OCI-LY7 (cell line): ENCODE measurements at regions not wholly inside any gene's neighbourhood (a gene's known extent, or its start where the extent isn't known, plus 50 kb on each side); places are given as distances from the start of the nearest gene placed in this dataset.

Experiments
- CTCF ChIP-seq: fragments of 200-600 bp; sonication (generic); conservative IDR thresholded peaks from 2 replicates; pipeline ENCODE4 v1.5.1; 2014; ENCODE audit warnings: mild to moderate bottlenecking, antibody characterized with exemption, low read length, moderate library complexity, mixed read lengths
- EZH2phosphoT487 ChIP-seq: fragments of 200-600 bp; sonication (generic); IDR thresholded peaks from 2 replicates; pipeline ENCODE4 v1.6.1; 2018; ENCODE audit warnings: low read depth, borderline replicate concordance, mild to moderate bottlenecking, mixed run types, antibody characterized with exemption, low read length, moderate library complexity, mixed read lengths

- TF ChIP-seq CTCF (no peak), EZH2phosphoT487 (no peak)
Observed at GRCh38 chr6:117168296-117169063, 96.9 kb upstream of the VGLL2 start.
